Coronary artery (tissue), 2 donors: ENCODE measurements at regions not wholly inside any gene's neighbourhood (a gene's known extent, or its start where the extent isn't known, plus 50 kb on each side); places are given as distances from the start of the nearest gene placed in this dataset.
"Not testable (repeated sequence)": the region's sequence is repeated elsewhere in the genome, so short reads cannot be mapped to it uniquely, and the experiment has no call there.

Experiments
- DNase-seq: peaks from one replicate; pipeline ENCODE4 v3.0.0-alpha.2; 2017; ENCODE audit warnings: low spot score
- H3K27ac ChIP-seq, 2 donors: fragments of 200-600 bp; sonication (generic); one replicate each; pipeline ENCODE4 v1.5.1; 2016 to 2019
- H3K4me3 ChIP-seq: fragments of 200-600 bp; sonication (generic); 2 replicates; pipeline ENCODE4 v1.5.1; 2016; ENCODE audit warnings: mild to moderate bottlenecking, moderate library complexity
- CTCF ChIP-seq: fragments of 200-600 bp; sonication (generic); IDR thresholded peaks from one replicate; pipeline ENCODE4 v1.5.1; 2019; ENCODE audit warnings: antibody characterized with exemption

- Histone ChIP-seq H3K4me3 (no peak overlapping the region), H3K27ac (no peak overlapping the region)
- DNase-seq: no peak
- no peak for TF ChIP-seq CTCF
These were observed 109.6 kb upstream of the FRMD1 start for GRCh38 chr6:168188369-168189199.

- no peak for TF ChIP-seq CTCF
- DNase-seq: peak; percentile 53
- Histone ChIP-seq H3K4me3 (no peak overlapping the region), H3K27ac (no peak overlapping the region)
These were observed 107.4 kb upstream of the FRMD1 start for GRCh38 chr6:168186438-168186837.

- H3K27ac ChIP-seq, DNase-seq, H3K4me3 ChIP-seq: not testable (repeated sequence)
These were observed 107.0 kb upstream of the FRMD1 start for GRCh38 chr6:168186018-168186417.

GRCh38 chr6:168184701-168185100 lies 105.7 kb upstream of the FRMD1 start:
- Histone ChIP-seq H3K4me3 (no peak overlapping the region), H3K27ac (no peak overlapping the region)
- no peak for TF ChIP-seq CTCF
- DNase-seq: no peak

GRCh38 chr6:168183613-168183970 lies 104.6 kb upstream of the FRMD1 start:
- DNase-seq: no peak
- TF ChIP-seq CTCF: no peak
- Histone ChIP-seq H3K27ac (no peak overlapping the region), H3K4me3 (no peak overlapping the region)

- TF ChIP-seq CTCF: no peak
- Histone ChIP-seq H3K4me3 (no peak overlapping the region), H3K27ac (no peak overlapping the region)
- no peak for DNase-seq
These were observed 104.0 kb upstream of the FRMD1 start for GRCh38 chr6:168182908-168183612.

- no peak for DNase-seq
- no peak for TF ChIP-seq CTCF
- Histone ChIP-seq H3K27ac (no peak overlapping the region), H3K4me3 (no peak overlapping the region)
These were observed 103.4 kb upstream of the FRMD1 start for GRCh38 chr6:168182366-168182765.
